K562 (cell line): ENCODE measurements at regions not wholly inside any gene's neighbourhood (a gene's known extent, or its start where the extent isn't known, plus 50 kb on each side); places are given as distances from the start of the nearest gene placed in this dataset. TPM values are rescaled to one million over a fixed set of nuclear protein-coding genes. Genes with fewer than 3 reads are reported as not detected.

Source experiments
- ATAC-seq: fragments of 200-7000 bp; cut with Tn5 transposase; 3 replicates; pipeline ENCODE4 v1.9.1; 2020; ENCODE audit warnings: moderate library complexity
- BruUV-seq: library from RNA; stranded (reverse); fragments of 400-500 nt; replicated peaks from 2 replicates; lab custom pipeline; 2021; lab: Mats Ljungman, UMichigan
- CTCF ChIA-PET: fragments of 300-600 bp; formaldehyde crosslinking; extraction: SDS; loops from one replicate; lab custom pipeline; 2021; ENCODE audit warnings: low intra/inter-chr PET ratio; lab: Yijun Ruan, JAX
- POLR2A ChIA-PET: fragments of 300-600, 350-650 bp; sonication (Branson Sonifier 250); formaldehyde crosslinking; extraction: SDS; loops from one replicate; lab custom pipeline; 2021; ENCODE audit warnings: antibody characterized with exemption, inconsistent platforms; lab: Yijun Ruan, JAX
- DNase-seq, 4 experiments: peaks; one replicate each; pipeline versions ENCODE4 v3.0.0 to v3.0.0-alpha.2; 2011 to 2018; ENCODE audit warnings: low spot score in 3 of 4, mixed read lengths in 3 of 4; ENCODE audit errors: extremely low read depth in 1 of 4
- FAIRE-seq: peaks from 2 replicates; lab custom pipeline; 2011; peaks lifted over from hg19 to GRCh38; lab: Jason Lieb, UNC
- H2AFZ ChIP-seq: 2 replicates; pipeline ENCODE4 v1.6.0; 2011; ENCODE audit warnings: low read depth, low read length, control low read depth, inconsistent platforms
- H3K27ac ChIP-seq: fragments of 200-600 bp; 3 replicates; pipeline ENCODE4 v1.8.0; 2011; ENCODE audit warnings: low read depth, mild to moderate bottlenecking, control low read depth, inconsistent platforms, low read length, moderate library complexity, mixed read lengths; ENCODE audit errors: extremely low read depth
- H3K27me3 ChIP-seq, 2 experiments: fragments of 300-600 bp in 1 of 2; 2 replicates in 1 of 2; 3 replicates in 1 of 2; pipeline versions ENCODE4 v1.6.0 to v1.8.0; 2011; ENCODE audit warnings: inconsistent platforms in 2 of 2, low read length in 2 of 2, mild to moderate bottlenecking in 1 of 2, mixed read lengths in 1 of 2, moderate library complexity in 1 of 2; ENCODE audit not compliant: control insufficient read depth in 2 of 2, insufficient read depth in 2 of 2
- H3K36me3 ChIP-seq: fragments of 300-600 bp; 3 replicates; pipeline ENCODE4 v1.8.0; 2011; ENCODE audit warnings: mild to moderate bottlenecking, low read length, inconsistent platforms; ENCODE audit not compliant: control insufficient read depth, insufficient read depth
- H3K4me1 ChIP-seq, 2 experiments: fragments of 200-600 bp in 1 of 2; replicated peaks in 1 of 2; 2 replicates in 1 of 2; 3 replicates in 1 of 2; pipeline versions ENCODE4 v1.5.1 to v1.8.0; 2011; ENCODE audit warnings: inconsistent platforms in 2 of 2, low read length in 2 of 2, mild to moderate bottlenecking in 1 of 2, mixed read lengths in 1 of 2, moderate library complexity in 1 of 2; ENCODE audit not compliant: control insufficient read depth in 2 of 2, insufficient read depth in 2 of 2
- H3K4me2 ChIP-seq: 2 replicates; pipeline ENCODE4 v1.6.1; 2011; ENCODE audit warnings: low read length, control low read depth, inconsistent platforms, mixed read lengths; ENCODE audit not compliant: insufficient read depth
- H3K4me3 ChIP-seq: fragments of 200-600 bp; sonication (generic), shearing (Covaris generic); 2 replicates; pipeline ENCODE4 v1.5.1; 2016; ENCODE audit warnings: control low read depth, inconsistent platforms
- H3K79me2 ChIP-seq: fragments of 200-600 bp; 3 replicates; pipeline ENCODE4 v1.8.0; 2011; ENCODE audit warnings: low read length, inconsistent platforms; ENCODE audit not compliant: control insufficient read depth, insufficient read depth
- H3K9ac ChIP-seq, 2 experiments: 2 replicates each; pipeline versions ENCODE4 v1.6.0 to v1.6.1; 2011; ENCODE audit warnings: low read depth in 2 of 2, low read length in 2 of 2, control low read depth in 1 of 2, inconsistent platforms in 1 of 2, mild to moderate bottlenecking in 1 of 2, mixed read lengths in 1 of 2; ENCODE audit not compliant: insufficient read depth in 1 of 2
- H3K9me1 ChIP-seq: one replicate; pipeline ENCODE4 v1.6.0; 2011; ENCODE audit warnings: inconsistent platforms, mild to moderate bottlenecking, low read length, moderate library complexity; ENCODE audit not compliant: control insufficient read depth, insufficient read depth
- H3K9me3 ChIP-seq: replicated peaks from 2 replicates; pipeline ENCODE4 v1.5.1; 2011; ENCODE audit warnings: low read depth, low read length, inconsistent platforms; ENCODE audit not compliant: control insufficient read depth, insufficient read depth
- H4K20me1 ChIP-seq: replicated peaks from 2 replicates; pipeline ENCODE4 v1.6.1; 2011; ENCODE audit warnings: low read length, inconsistent platforms, mixed read lengths; ENCODE audit not compliant: control insufficient read depth, insufficient read depth
- ATF4 ChIP-seq: fragments of 450-650 bp; formaldehyde crosslinking; IDR thresholded peaks from 2 replicates; pipeline ENCODE4 v1.4.0; 2022; ENCODE audit warnings: mild to moderate bottlenecking, moderate library complexity
- WGBS: fragments of 100-300 bp; shearing (Covaris generic); methylation state at CpG from one replicate; pipeline ENCODE4 v1.1.6; 2016; ENCODE audit warnings: low coverage, mixed read lengths; ENCODE audit not compliant: insufficient coverage; ENCODE audit errors: missing lambda C conversion rate; 5-methylcytosine and 5-hydroxymethylcytosine counted together
- in situ Hi-C: fragments of 300-500 bp; cut with MboI; formaldehyde crosslinking; loops from 4 replicates; pipeline ENCODE4 v1.15.0; 2018; ENCODE audit warnings: inconsistent platforms, mixed read lengths
- intact Hi-C: fragments of 100-400 bp; cut with micrococcal nuclease; formaldehyde crosslinking; loops from 2 replicates; pipeline ENCODE4 v1.14.2; 2022
- small RNA-seq: library from RNA; depleted of rRNA; stranded (forward); fragments of <200 nt; gene quantifications from one replicate; pipeline ENCODE3, GENCODE V24; 2014

GRCh38 chr7:69545175-69545574 is 53.1 kb upstream of the AUTS2 start:
- POLR2A ChIA-PET, result no interaction called here
- Histone ChIP-seq H3K27ac (no peak overlapping the region), H3K9ac (no peak overlapping the region), H3K36me3 (no peaks in the 10 kb centered on the region), H3K4me3 (no peak overlapping the region), H3K9me3 (no peaks in the 10 kb centered on the region), H3K4me1 (no peaks in the 10 kb centered on the region), H2AFZ (no peak overlapping the region), H4K20me1 (no peaks in the 10 kb centered on the region), H3K4me2 (no peak overlapping the region), H3K79me2 (no peaks in the 10 kb centered on the region), H3K27me3 (peaks cover 0 to 8% of the 10 kb centered on the region in 2 experiments; a peak in 1 of 5 replicates), H3K9me1 (no peaks in the 10 kb centered on the region)
- in situ Hi-C loops (no loop called here), intact Hi-C loops (no loop called here)
- DNase-seq (no peak), ATAC-seq (no peak), FAIRE-seq (no peak)
- WGBS, result 0% methylated on average over 1 of the region's 1 CpG
- CTCF ChIA-PET, result no interaction called here
- no TSS peak for BruUV-seq
- TF ChIP-seq ATF4 (CRISPR knock-in tag), result no peak

Small RNA genes in the stretch of these regions (small RNA-seq; reads per million reads assigned to genes)
- gene MTATP6P21, result not detected
- gene RF00019, result not detected
- gene RNA5SP231, result not detected
- not detected for gene RNU6-229P
- gene RNU6-832P, result not detected
